ENCODE measurements at regions not wholly inside any gene's neighbourhood (a gene's known extent, or its start where the extent isn't known, plus 50 kb on each side); places are given as distances from the start of the nearest gene placed in this dataset.
"Not testable (repeated sequence)": the region's sequence is repeated elsewhere in the genome, so short reads cannot be mapped to it uniquely, and the experiment has no call there.

GRCh38 chr5:174796711-174797192 lies 72.4 kb downstream of the MSX2 start:
- Histone ChIP-seq H3K27me3 (peaks cover 0 to 67% (median 0%) of the 10 kb centered on the region in 4 donors), H3K4me1 (peaks cover 0 to 14% (median 6%) of the 10 kb centered on the region in 3 donors), H3K4me3 (no peak overlapping the region), H3K27ac (no peak overlapping the region), H3K9me3 (no peaks in the 10 kb centered on the region), H3K36me3 (no peaks in the 10 kb centered on the region)
- TF ChIP-seq POLR2A (IDR thresholded peaks at IDR 0.05) = no peak
- TF ChIP-seq CTCF (IDR thresholded peaks at IDR 0.05) = no peak
- intact Hi-C loops (cut with DNase I) = no loop called here
- no peak for DNase-seq
- WGBS, 2 donors = 80 to 85% methylated on average over 6 to 7 of the region's 7 CpGs

- H3K4me1 ChIP-seq = peaks cover 0 to 14% (median 6%) of the 10 kb centered on the region in 3 donors
- no peak overlapping the region for H3K4me3 ChIP-seq
- no peaks in the 10 kb centered on the region for H3K9me3 ChIP-seq
- no peak for DNase-seq
- H3K27ac ChIP-seq = no peak overlapping the region
- WGBS, 2 donors = 60 to 69% methylated on average over 9 to 10 of the region's 11 CpGs
- H3K36me3 ChIP-seq = no peaks in the 10 kb centered on the region
- intact Hi-C loops (cut with DNase I) = loop anchor here (5.0 kb wide), 1 partner anchor 373 kb away; no protein-coding TSS in a partner anchor
- TF ChIP-seq CTCF (IDR thresholded peaks at IDR 0.05) (no peak), POLR2A (IDR thresholded peaks at IDR 0.05) (no peak)
- H3K27me3 ChIP-seq = peaks cover 0 to 67% (median 0%) of the 10 kb centered on the region in 4 donors
Observed at GRCh38 chr5:174794931-174795672, 70.7 kb downstream of the MSX2 start.

DNA sequence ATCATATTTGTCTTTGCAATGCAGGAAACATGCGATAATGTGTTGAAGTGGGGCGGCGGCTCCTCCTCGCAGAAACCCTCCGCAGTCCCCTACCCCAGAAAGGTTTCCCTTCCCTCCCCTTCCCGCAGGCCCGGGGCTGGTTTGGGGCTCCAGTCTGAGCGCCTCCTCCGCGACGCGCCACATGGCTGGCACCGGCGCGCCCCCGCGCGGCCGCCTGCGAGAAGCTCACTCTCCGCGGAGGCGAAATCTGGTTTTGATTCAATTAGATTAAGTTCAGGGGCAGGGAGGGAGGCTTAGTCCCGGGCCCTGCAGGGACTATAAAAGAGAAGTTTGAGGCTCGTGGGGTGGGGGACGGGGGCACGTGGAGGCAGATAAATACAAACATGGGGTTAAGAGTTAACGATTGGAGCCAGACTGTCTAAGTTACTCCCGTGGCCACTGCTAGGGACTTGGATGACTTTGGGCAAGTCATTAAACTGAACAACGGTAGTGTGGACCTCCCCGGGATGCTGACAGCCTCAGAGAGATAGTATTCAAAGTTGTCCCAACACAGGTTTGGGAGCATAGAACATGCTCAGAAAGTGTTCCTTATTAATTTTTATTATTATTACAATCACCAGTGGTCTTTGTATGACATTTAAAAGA lies 69.4 kb downstream of the MSX2 start:
- peaks cover 0 to 62% (median 0%) of the 10 kb centered on the region in 4 donors for H3K27me3 ChIP-seq
- peaks cover 0 to 11% (median 6%) of the 10 kb centered on the region in 3 donors for H3K4me1 ChIP-seq
- WGBS, 2 donors = 4 to 15% methylated on average over 4 to 8 of the region's 31 CpGs
- no peak overlapping the region for H3K4me3 ChIP-seq
- DNase-seq = no peak
- no peaks in the 10 kb centered on the region for H3K36me3 ChIP-seq
- intact Hi-C loops (cut with DNase I) = loop anchor here (5.0 kb wide), 1 partner anchor 372 kb away; no protein-coding TSS in a partner anchor
- TF ChIP-seq CTCF (IDR thresholded peaks at IDR 0.05) (peak; percentile 13 to 90 (median 77)), POLR2A (IDR thresholded peaks at IDR 0.05) (no peak)
- H3K9me3 ChIP-seq = no peaks in the 10 kb centered on the region
- no peak overlapping the region for H3K27ac ChIP-seq

DNA sequence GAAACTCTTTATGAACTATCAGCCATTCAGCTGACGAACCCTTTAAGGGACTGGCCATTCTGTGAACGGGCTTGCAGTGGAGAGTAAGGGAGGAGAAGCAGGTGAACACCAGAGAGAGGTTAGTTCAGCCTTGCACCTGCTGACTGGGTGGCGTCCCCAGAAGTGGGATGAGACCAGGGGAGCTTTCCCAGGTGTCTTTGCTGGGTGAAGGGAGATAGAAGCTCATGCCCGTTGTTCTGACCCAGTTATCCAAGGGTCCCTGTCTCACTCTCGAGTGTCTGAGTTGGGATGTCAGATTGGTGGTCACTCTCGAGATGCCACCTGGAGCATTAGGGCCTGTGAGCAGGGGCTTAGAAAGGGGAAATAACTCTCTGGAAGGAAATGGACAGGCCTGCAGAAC lies 68.7 kb downstream of the MSX2 start:
- Histone ChIP-seq H3K27me3 (peaks cover 0 to 54% (median 0%) of the 10 kb centered on the region in 4 donors), H3K4me3 (no peak overlapping the region), H3K4me1 (peaks cover 0 to 8% (median 6%) of the 10 kb centered on the region in 3 donors), H3K9me3 (no peaks in the 10 kb centered on the region), H3K36me3 (no peaks in the 10 kb centered on the region), H3K27ac (no peak overlapping the region)
- intact Hi-C loops (cut with DNase I) = loop anchor here (5.0 kb wide), 1 partner anchor 371 kb away; no protein-coding TSS in a partner anchor
- no peak for DNase-seq
- TF ChIP-seq CTCF (IDR thresholded peaks at IDR 0.05) (no peak), POLR2A (IDR thresholded peaks at IDR 0.05) (no peak)
- 73 to 81% methylated on average over 3 to 6 of the region's 6 CpGs for WGBS, 2 donors

DNA sequence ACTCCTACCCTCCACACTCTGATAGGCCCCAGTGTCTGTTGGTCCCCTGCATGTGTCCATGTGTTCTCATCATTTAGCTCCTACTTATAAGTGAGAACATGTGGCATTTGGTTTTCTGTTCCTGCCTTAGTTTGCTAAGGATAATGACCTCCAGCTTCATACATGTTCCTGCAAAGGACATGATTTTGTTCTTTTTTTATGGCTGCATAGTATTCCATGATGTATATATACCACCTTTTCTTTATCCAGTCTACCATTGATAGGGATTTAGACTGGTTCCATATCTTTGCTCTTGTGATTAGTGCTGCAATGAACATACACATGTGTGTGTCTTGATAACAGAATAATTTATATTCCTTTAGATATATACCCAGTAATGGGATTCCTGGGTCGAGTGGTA lies 67.9 kb downstream of the MSX2 start:
- not testable (repeated sequence) for H3K27ac ChIP-seq, DNase-seq, H3K4me3 ChIP-seq, H3K9me3 ChIP-seq, H3K4me1 ChIP-seq, H3K36me3 ChIP-seq
- intact Hi-C loops (cut with DNase I) = loop anchor here (5.0 kb wide), 1 partner anchor 370 kb away; no protein-coding TSS in a partner anchor
- 57 to 75% methylated on average over 1 of the region's 1 CpG for WGBS, 2 donors
- H3K27me3 ChIP-seq = peaks cover 0 to 46% (median 0%) of the 10 kb centered on the region in 4 donors

Data from esophagus squamous epithelium (tissue), 5 donors.